ENCODE measurements at regions not wholly inside any gene's neighbourhood (a gene's known extent, or its start where the extent isn't known, plus 50 kb on each side); places are given as distances from the start of the nearest gene placed in this dataset.

DNA sequence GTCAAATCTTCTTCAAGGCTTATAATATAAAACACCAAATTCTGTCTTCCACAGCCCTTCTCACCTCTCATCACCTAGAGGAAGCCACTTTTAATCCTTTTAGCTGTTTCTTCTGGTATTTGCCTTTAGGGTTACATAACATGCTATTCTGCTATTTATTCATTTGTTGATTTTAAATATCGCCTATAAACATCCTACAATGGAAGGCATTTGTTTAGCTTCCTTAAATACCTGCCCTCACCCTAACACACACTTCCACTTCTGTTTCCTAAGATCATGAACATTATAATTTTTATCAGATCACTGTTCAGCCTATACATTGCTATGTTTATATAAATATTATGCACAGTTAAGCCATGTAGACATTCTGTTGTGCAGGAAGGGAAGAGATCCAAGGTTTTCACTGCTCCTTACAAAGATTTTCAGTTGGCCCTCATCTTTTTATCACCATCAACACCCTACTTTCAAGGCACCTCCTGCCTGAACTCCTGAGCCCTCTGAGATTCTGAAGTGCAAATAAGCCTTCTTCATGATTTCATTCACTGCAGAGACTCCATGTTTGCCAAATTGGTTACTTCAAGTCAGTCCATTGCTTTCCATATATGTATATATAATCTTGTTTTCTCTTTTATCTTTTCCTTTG, 356.9 kb upstream of the ACTBL2 start:
- no peak for DNase-seq (ENCODE audit: low spot score)

DNA sequence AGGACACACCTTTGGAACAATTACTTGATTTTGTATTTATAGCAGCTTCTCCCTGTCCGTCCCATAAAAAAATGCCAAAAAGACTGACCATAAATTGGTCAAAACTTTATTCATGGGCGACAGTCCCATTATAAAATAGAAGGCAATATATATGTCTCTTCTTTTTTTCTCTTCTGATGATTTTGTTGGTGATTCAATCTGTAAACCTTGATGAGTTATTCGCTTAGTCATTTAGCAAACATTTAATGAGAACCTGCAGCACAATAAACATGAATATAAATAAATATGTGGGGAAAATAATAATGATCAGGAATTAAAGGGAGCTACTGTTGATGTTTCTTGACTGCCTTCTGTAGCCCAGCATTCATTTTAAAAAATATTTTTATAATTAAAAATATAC, 356.4 kb upstream of the ACTBL2 start:
- DNase-seq (ENCODE audit: low spot score), result no peak

DNA sequence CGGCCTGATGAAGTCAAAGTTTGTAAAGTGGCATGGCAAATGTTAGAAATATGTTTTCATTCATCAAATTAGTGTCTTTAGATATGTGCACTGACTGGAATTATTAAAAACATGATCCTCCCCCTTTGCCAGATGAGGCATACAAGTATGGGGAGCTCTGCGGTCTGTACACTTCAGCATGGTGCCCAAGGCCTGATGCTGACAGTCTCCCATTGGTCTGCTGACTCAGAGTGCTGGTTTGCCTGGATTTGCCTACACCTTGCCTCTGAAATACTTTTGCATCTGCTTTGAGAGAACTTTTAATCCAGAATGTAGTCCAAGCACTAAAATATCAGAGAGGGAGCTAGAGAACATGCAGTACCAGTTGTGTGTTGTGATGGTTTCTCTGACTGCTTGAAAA, 354.3 kb upstream of the ACTBL2 start:
- DNase-seq (ENCODE audit: low spot score), result no peak

DNA sequence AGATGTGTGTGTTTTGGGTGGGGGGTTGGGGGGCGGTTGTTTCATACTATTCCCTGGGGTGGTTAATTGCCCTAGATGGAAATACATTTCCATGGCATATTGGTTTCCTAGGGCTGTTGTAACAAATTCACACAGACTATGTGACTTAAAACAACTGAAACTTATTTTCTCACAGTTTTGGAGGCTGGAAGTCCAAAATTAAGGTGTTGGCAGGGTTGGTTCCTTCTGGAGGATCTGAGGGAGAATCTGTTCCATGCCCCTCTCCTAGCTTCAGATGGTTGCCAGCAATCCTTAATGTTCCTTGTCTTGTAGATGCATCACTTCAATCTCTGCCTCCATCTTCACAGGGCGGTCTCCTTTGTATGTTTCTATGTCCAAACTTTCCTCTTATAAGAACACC, 353.7 kb upstream of the ACTBL2 start:
- DNase-seq (ENCODE audit: low spot score), result no peak

DNA sequence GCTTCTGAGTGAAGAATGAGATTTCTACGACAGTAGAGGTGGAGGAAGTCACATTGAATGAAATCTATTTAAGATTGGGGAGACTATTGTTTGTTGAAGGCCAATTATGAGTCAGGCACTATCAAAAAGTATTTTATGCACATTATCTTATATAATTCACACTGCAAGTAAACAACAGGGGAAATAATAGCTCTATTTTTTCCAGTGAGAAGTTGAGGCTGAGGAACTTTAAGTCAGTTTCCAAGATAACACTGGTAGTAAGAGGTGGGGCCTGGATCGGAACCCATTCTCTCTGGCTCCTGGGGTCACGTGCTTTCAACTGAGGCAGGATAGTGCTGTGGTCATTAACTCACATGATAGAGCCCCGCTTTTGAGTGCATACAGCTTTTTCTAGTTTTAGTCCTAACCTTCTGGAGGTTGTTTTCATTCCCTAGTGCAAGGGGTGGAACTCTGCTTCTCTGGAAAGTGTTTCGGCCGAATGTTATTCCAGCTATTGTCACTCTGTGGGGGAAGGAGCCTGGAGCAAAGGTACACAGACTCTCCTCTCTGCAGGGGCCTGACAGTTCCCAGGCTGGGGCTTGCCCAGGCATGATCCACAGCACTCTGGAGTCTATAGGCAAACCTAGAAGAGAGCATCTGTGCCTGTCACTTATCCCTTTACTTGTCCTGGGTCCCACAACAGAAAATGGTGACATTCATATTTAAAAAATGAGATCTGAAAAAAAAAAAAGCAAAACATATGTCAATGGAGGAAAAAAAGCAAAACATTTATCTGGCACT, 352.4 kb upstream of the ACTBL2 start:
- DNase-seq (ENCODE audit: low spot score), result no peak

DNA sequence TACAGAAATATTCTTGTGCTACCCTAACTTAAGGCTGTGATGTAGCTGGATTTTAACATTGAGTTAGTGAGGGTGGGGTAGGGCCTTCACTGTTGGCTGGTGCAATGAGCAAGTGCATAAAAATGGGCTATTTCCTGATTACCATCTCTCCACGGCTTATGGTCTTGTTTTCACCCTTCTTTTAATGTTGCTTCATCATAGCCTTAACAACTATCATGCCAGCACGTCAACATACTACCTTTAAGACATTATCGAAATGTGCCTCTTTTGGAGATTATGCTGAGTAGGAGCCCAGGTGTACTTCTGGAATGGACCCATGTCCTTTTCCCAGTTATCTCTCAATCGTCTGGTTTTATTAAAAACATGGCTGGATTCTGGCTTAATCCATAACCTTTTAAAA, 350.9 kb upstream of the ACTBL2 start:
- no peak for DNase-seq (ENCODE audit: low spot score)

DNA sequence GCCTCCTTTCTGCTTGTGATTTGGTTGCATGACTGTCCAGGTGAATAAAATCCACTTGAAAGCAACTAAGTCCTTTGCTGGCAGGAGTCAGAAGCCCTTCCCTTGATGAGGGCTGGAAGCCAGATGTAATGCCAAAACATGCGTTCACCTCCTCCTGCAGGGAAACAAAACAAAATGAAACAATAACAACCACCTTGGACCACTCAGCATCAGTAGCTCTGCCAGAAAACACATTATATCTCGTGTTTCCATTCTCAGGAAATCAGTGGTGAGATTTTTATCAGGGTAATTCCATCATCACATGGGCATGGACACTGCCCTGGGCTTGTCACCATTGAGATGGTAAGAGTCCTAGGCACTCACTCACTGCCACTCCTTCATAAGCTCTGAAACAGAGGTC, 350.3 kb upstream of the ACTBL2 start:
- DNase-seq (ENCODE audit: low spot score), result no peak

DNA sequence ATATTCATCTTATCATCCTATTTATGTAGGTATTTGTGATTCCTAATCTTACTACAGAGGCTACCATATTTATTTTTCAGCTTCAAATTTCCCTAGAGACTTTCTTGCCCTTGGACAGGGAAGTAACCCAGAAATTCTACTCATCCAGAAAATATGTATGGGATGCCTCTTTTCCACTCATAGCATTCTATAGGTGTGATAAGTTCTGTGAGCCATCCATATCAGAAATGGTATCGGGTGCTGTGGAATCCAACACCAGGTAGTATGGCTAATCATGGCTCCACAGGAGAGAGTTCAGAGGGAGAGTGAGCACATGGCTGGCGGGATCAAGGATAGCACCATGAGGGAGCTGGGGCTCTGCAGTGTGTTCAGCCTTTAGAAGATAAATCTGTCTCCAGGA, 349.3 kb upstream of the ACTBL2 start:
- no peak for DNase-seq (ENCODE audit: low spot score)

DNA sequence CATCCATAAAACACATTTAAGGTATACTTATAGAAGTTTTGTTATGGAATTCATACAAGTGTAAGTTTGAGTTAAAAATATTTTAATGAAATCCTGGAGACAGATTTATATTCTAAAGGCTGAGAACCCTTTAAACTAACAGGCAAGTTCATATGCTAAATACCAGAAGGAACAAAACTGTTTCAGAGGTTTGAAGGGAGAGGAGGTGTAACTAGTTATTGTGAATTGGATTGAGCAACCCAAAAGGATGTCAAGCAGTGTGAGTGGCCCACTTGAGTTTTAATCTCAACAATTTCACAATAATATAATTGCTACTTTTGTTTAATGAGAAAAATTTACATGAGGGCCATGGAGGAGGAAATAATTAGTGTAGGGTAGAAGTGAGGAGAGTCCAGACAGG, 348.5 kb upstream of the ACTBL2 start:
- DNase-seq (ENCODE audit: low spot score), result no peak

DNA sequence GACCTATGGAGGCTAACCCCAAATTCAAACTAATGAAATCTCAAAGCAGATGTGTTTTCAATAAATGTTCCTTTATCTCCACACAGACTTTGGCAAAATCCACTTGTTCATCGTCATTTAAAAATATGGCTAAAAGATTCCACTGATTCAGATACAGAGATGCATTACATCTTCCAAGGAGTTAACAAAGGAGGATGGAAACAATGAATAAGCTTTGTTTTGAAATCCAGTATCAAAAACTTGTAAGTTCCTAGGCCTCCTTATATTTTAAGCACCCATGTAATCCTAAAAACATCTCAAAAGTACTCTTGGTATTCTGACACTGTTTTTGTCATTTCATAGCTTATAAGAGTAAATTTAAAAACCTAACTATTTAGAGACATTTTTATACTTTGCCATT, 345.6 kb upstream of the ACTBL2 start:
- DNase-seq (ENCODE audit: low spot score), result no peak

DNA sequence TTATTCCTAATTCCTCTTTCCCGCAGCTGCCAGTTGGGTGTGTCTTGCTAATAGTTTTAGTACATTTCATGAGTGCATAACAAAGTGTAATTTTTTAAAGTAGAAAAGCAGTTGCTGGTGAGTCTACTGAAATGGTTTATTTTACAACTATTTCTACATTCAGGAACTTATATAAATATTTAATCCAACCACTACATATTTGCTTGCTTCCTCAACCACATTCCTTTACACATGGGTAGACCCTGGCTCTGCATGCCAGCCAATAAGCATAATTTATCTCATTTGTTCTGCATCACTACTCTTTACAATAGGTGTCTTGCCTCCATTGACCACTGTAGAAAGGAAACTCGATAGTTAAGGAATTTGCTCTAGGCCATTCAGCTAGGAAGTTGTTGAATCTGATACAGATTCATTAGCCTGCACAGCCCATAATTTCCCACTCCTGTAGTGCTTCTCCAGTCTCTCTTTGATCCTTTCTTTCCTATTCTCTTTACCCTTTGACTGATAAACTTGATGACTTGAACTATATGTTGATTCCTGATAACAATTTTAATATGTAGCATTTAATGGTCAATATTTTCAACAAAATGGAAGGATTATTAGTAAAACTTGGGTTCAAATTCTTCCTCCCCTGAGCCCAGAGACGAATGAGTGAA, 342.5 kb upstream of the ACTBL2 start:
- peak; percentile 50 for DNase-seq (ENCODE audit: low spot score)

DNA sequence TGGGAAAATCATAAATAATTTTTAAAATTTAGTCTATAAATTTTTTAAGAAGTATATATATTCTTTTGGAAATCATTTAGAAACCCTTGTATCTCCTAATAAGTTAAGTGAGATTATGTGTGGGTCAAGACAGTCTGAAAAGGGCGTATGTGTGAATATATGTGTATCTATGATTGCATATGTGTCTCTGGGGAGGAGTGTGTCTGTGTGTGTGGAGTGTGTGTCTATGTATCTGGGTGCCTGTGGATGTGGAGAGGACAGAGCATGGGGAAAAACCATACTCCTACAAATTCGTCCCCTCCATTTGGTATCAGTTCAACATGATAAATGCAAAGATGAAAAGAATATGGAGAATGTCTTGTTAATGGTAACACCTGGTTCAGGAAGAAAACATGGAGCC, 342.0 kb upstream of the ACTBL2 start:
- no peak for DNase-seq (ENCODE audit: low spot score)

DNA sequence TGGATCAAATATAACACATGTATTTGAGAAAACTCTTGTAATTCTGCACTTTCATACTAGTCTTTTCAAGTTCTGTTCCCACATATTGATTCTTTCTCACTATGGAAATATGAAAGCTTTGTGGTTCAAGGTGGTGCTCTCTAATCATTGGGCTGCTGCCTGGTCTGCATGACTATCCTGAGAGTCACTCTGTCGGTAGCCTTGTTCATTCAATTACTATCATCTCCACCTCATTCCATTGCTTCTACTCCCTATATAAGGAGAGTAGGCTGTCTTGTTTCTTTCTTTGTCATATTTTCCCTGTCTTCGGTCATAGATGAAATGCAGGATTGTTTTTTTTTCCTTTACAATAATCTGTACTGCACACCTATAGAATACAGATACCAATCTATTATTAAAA, 341.4 kb upstream of the ACTBL2 start:
- DNase-seq (ENCODE audit: low spot score), result peak; percentile 64

DNA sequence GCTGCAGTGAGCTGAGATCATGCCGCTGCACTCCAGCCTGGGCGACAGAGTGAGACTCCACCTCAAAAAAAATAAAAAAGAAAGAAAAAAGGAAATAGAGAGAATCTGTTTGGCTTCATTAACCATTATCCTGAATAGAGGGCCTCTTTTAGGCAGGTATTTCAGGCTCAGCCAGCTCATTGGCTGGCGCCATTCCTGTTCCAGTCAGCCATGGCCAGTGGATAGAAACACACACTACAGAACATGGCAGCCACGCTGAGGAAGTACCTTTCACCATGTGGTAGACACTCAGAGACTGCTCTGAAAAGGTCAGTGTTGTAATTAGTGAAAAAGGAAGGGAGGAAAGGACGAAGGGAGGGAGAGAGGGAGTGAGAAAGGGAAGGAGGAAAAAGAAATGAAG, 340.0 kb upstream of the ACTBL2 start:
- DNase-seq (ENCODE audit: low spot score), result no peak

DNA sequence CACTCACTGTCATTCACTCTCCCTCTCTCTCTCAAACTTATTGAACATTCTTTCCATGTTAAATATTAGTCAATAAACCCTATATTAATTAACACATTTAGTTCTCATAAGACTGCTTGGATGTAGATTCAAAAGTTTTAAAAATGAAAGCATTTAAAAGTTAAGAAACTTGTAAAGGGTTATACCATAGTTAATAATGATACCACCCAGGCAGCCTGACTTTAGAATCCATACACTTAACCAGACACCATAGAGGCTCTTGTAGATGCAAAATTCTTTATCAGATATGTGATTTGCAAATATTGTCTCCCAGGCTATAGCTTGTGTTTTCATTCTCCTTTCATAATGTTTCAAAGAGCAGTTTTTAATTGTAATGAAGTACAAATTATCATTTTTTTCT, 335.8 kb upstream of the ACTBL2 start:
- DNase-seq (ENCODE audit: low spot score), result no peak

DNA sequence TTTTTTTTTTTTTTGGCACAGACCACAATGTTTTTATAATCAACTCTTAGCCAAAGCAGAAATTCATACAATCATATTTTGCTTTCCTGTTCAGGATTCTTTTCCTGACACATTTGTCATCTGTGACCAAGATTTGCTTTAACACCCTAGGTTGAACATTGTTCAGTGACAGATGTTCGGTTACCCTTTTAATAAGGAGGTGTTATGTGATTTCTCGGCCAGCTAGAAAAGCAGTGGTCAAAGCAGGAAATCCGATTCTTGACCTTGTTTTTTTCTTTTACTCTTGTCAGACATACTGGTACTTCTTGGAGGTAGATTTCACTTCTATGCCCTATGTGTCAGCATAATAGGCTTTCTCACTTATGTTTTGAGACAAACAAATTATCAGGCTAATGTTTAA, 335.3 kb upstream of the ACTBL2 start:
- DNase-seq (ENCODE audit: low spot score), result no peak

DNA sequence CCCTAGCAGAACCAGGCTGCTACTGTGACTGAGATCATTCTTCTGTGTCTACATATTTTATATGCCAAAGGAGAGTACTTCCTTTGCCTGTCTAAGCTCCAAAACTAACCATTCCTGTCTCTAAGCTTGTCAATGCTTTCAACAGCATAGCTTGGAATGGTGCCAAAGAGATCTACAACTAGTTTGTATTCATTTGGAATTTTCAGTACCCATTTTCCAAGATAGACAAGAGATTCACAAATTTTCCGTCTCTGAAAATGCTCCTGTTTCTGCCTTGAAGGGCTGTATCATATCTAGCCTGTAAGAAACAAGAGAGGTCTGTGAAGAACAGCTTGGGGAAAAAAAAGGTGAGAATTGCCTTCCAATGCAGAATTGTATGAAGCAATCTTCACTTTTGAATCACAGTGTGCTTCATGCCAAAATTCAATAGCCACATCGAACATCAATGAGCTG, 334.4 kb upstream of the ACTBL2 start:
- no peak for DNase-seq (ENCODE audit: low spot score)

DNA sequence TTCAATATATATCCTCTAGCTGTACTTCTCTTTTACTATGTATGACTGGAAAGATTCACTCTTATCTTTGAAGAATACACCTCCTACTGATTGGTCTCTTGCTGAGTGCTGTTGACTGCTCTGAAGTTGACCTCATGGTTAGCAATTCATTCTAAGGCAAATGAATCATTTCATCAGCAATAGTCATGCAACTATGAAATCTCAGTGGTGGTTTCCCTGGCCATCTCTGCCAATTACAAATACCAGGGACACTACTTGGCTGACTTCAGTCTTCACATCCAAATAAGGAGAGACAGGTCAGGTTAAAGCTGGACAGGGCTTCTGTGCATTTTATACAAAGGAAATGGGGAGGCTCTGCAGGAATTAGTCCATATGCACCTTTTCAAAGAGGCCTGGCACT, 333.5 kb upstream of the ACTBL2 start:
- DNase-seq (ENCODE audit: low spot score), result peak; percentile 89

DNA sequence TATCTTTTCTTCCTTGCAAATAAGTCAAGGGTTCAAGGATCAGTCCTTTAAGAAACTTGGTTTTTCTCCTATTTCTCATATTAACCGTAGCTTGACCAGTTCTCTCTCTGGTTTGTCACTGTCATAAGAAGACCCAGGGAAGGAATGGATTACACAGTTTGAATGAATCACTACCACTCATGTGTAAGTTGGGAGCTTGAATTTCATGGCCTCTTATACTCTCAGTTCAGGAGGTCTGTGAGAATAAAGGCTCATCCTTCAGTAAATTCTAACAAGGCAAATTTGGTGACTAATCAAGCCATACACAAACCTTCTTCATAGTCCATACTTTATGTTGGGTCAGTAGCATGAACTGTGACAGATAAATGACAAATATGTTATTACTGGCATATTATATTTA, 323.1 kb upstream of the ACTBL2 start:
- no peak for DNase-seq (ENCODE audit: low spot score)

DNA sequence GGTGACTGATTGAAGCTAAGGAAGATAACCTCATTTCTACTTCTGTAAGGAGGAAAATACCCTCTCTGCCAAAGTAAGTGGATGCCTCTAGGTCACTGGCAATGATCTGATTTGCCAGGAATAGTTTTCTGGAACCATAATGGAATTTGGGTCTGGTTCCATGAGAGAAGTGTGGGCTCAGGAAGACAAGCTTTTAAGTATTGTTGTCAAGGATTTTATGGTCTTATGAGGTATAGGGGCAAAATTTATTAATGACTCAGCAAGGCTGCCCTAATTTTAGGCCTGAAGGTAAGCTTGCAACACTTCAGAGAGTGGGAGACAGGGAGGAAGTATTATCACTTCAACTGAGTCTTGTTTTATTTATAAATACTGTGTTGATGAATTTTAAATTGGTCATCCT, 322.6 kb upstream of the ACTBL2 start:
- DNase-seq (ENCODE audit: low spot score), result no peak

DNA sequence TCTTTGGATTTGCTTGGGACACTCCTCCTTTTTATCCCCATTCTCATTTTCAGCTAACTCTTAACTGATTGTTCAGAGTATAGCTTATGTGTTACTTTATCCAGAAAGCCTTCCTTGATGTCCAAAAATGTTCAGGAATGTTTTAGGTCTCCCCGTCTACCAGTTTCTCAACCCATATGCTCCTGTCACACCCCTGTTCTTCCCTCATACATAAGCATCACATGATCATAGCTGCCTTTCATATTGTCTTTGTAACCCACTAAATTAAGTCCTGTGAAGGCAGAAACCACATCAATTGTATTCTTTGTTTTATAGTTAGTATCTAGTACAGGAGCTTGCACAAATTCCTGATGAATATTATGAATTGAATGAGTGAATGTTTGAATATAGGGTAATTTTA, 321.9 kb upstream of the ACTBL2 start:
- no peak for DNase-seq (ENCODE audit: low spot score)

DNA sequence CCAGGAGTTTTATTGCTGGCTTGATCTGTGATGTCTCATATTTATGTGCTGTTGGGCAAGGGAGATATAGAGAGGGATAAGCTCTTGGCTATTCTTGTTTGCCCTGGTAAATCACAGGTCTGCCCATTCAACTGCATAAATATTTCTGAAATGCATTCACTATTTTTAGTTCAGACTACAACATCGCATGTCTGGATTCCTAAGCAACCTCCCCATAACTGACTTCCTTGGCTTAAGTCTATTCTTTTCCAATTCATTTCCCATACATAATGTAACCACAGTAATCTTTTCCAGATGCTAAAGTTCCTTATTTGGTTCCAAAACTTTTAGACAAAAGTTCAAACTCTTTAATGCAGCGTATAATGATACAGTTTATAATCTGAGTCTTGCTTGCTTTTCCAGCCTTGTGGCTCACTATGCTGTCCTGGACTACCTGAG, 321.4 kb upstream of the ACTBL2 start:
- peak; percentile 71 for DNase-seq (ENCODE audit: low spot score)

DNA sequence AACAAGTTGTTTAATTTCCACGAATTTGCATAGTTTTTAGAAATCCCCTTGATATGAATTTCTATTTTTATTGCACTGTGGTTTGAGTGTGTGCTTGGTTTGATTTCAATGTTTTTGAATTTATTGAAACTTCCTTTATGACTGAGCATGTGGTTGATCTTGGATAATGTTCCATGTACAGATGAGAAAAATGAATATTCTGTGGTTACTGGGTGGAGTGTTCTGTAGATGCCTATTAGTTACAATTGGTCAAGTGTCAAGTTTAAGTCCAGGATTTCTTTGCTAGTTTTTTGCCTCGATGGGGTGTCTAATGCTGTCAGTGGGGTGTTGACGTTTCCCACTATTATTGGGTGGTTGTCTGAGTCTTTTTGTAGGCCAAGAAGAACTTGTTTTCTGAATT, 319.5 kb upstream of the ACTBL2 start:
- no peak for DNase-seq (ENCODE audit: low spot score)
